Progenitor cell of endocrine pancreas (in vitro differentiated cells): ENCODE measurements at regions not wholly inside any gene's neighbourhood (a gene's known extent, or its start where the extent isn't known, plus 50 kb on each side); places are given as distances from the start of the nearest gene placed in this dataset.

Experiments used
- DNase-seq: peaks from one replicate; pipeline ENCODE4 v3.0.0; 2021; ENCODE audit warnings: low spot score; ENCODE audit not compliant: unreplicated experiment
- H3K27ac Mint-ChIP-seq: 2 replicates; pipeline ENCODE4 v1.8.0; 2021; ENCODE audit warnings: mild to moderate bottlenecking, moderate library complexity, mixed read lengths
- H3K27me3 Mint-ChIP-seq: 2 replicates; pipeline ENCODE4 v1.8.0; 2021; ENCODE audit warnings: mixed read lengths
- H3K36me3 Mint-ChIP-seq: 2 replicates; pipeline ENCODE4 v1.8.0; 2022; ENCODE audit warnings: mixed read lengths; ENCODE audit not compliant: insufficient read depth
- H3K4me1 Mint-ChIP-seq: 2 replicates; pipeline ENCODE4 v1.8.0; 2021; ENCODE audit warnings: low read depth, mixed read lengths
- H3K4me3 Mint-ChIP-seq: 2 replicates; pipeline ENCODE4 v1.8.0; 2021; ENCODE audit warnings: low read depth, mild to moderate bottlenecking, moderate library complexity, mixed read lengths
- H3K9me3 Mint-ChIP-seq: 2 replicates; pipeline ENCODE4 v1.8.0; 2021; ENCODE audit warnings: low read depth, mixed read lengths
- TF ChIP-seq, protein P1 (sequence below): fragments of 200-600 bp; sonication (generic); IDR thresholded peaks from one replicate; pipeline ENCODE4 v1.5.0; 2021; ENCODE audit warnings: antibody characterized with exemption, mild to moderate bottlenecking; ENCODE audit not compliant: unreplicated experiment

- no peak overlapping the region for H3K4me3 Mint-ChIP-seq
- no peaks in the 10 kb centered on the region for H3K36me3 Mint-ChIP-seq
- H3K27ac Mint-ChIP-seq, result peak overlapping the region; percentile 87
Observed at GRCh38 chr2:85954192-85954589, 65.4 kb upstream of the ST3GAL5 start.

DNA sequence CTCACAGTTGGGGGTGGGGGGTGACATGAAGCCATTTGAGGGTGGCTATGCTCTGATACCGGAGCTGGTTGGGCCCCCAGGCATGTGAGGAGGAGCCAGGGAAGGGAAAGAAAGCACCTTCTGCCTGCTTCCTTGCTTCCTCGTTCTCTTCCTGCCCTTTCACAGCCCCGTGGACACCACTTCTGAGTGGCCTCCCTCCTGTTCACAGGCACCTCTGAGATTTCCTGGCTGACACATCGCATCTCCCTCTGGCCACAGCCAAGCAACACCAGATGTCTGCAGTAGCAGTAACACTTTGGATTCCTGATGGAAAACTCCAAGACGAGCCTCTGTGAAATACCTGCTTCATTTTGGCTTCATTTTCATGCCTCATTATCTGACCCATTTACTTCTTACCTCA is 64.7 kb upstream of the ST3GAL5 start:
- peaks cover 35% of the 10 kb centered on the region for H3K4me1 Mint-ChIP-seq
- no peaks in the 10 kb centered on the region for H3K27me3 Mint-ChIP-seq
- no peaks in the 10 kb centered on the region for H3K36me3 Mint-ChIP-seq
- TF ChIP-seq, protein P1, sequence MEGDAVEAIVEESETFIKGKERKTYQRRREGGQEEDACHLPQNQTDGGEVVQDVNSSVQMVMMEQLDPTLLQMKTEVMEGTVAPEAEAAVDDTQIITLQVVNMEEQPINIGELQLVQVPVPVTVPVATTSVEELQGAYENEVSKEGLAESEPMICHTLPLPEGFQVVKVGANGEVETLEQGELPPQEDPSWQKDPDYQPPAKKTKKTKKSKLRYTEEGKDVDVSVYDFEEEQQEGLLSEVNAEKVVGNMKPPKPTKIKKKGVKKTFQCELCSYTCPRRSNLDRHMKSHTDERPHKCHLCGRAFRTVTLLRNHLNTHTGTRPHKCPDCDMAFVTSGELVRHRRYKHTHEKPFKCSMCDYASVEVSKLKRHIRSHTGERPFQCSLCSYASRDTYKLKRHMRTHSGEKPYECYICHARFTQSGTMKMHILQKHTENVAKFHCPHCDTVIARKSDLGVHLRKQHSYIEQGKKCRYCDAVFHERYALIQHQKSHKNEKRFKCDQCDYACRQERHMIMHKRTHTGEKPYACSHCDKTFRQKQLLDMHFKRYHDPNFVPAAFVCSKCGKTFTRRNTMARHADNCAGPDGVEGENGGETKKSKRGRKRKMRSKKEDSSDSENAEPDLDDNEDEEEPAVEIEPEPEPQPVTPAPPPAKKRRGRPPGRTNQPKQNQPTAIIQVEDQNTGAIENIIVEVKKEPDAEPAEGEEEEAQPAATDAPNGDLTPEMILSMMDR, result no peak
- H3K27ac Mint-ChIP-seq, result no peak overlapping the region
- no peak for DNase-seq
- no peaks in the 10 kb centered on the region for H3K9me3 Mint-ChIP-seq
- H3K4me3 Mint-ChIP-seq, result no peak overlapping the region

More at GRCh38 chr2:85954192-85954589, 65.4 kb upstream of the ST3GAL5 start:
- no peak for DNase-seq
- Mint-ChIP-seq H3K4me1 (peaks cover 35% of the 10 kb centered on the region), H3K9me3 (no peaks in the 10 kb centered on the region), H3K27me3 (no peaks in the 10 kb centered on the region)
- TF ChIP-seq, protein P1, result no peak

DNA sequence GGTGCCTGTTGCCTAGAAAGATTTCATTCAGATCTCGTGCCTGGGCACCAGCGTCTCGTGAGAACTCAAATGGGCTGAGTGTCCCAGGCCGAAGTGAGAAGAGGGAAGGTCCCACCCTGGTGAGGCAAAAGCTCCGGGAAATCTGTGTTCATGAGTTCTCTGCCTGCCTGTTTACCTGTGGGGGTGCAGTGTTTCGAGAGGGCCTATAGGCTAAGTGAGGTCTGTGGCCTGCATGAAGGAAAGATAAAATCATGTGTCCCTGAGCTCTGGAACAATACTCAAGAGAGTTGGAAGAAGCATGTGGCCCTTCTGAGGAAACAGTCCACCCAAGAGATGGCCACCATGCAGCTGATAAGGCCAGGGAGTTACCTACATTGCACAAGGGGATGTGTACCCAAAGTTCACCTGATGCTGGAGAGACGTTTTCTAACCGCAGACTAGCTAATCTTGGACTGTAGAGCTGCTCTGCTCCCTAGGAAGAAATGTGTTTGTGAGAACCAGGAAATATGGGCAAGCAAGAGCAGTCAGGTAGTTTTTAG is 63.5 kb upstream of the ST3GAL5 start:
- Mint-ChIP-seq H3K9me3 (peaks cover 4% of the 10 kb centered on the region), H3K27ac (no peak overlapping the region), H3K4me3 (no peak overlapping the region), H3K4me1 (peaks cover 34% of the 10 kb centered on the region), H3K36me3 (no peaks in the 10 kb centered on the region), H3K27me3 (no peaks in the 10 kb centered on the region)
- DNase-seq, result no peak
- TF ChIP-seq, protein P1, result no peak

DNA sequence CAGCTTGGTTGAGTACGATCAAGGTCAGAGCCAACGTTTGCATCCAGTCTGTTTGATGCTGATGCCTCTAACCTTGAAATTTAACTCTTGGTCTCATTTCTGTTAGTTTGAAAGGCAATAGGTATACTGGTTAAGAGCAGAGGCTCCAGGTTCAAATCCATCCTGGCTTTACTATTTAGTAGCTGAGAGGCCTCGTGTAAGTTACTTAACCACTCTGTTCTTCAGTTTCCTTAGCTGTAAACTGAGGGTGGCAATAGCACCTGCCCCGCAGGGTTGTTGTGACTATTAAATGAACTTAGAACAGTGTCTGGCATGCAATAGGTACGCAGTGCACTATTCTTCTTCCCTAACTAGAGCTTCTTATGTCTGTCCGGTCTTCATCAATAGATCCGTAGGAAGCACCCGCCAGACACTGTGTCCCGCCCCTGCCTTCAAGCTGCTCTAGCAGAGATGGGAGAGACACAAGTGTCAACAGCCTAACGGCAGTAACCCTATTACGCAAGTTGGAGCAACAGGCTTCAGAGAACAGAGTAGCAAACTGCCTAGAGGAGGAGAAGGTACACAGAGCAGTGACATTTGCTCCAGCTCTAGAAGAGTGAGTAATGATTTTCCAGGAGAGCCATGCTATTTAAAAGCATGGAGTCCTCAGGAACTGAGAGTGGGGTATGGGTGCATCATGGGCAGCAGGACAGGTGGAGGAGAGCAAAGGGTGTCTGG is 62.7 kb upstream of the ST3GAL5 start:
- DNase-seq, result no peak
- Mint-ChIP-seq H3K27ac (no peak overlapping the region), H3K36me3 (no peaks in the 10 kb centered on the region), H3K4me1 (peaks cover 34% of the 10 kb centered on the region), H3K9me3 (peaks cover 7% of the 10 kb centered on the region), H3K4me3 (no peak overlapping the region), H3K27me3 (no peaks in the 10 kb centered on the region)
- TF ChIP-seq, protein P1, result no peak

- no peak overlapping the region for H3K27ac Mint-ChIP-seq
- TF ChIP-seq, protein P1, result no peak
- no peak for DNase-seq
- H3K27me3 Mint-ChIP-seq, result no peaks in the 10 kb centered on the region
- H3K4me1 Mint-ChIP-seq, result peaks cover 29% of the 10 kb centered on the region
- peaks cover 7% of the 10 kb centered on the region for H3K9me3 Mint-ChIP-seq
- H3K4me3 Mint-ChIP-seq, result no peak overlapping the region
- no peaks in the 10 kb centered on the region for H3K36me3 Mint-ChIP-seq
Observed at GRCh38 chr2:85950743-85951142, 62.0 kb upstream of the ST3GAL5 start.
